GM12878 (cell line): ENCODE measurements at regions not wholly inside any gene's neighbourhood (a gene's known extent, or its start where the extent isn't known, plus 50 kb on each side); places are given as distances from the start of the nearest gene placed in this dataset.

Source experiments
- ATAC-seq: fragments of 200-7000 bp; cut with Tn5 transposase; 3 replicates; pipeline ENCODE4 v1.9.1; 2020; ENCODE audit warnings: mild to moderate bottlenecking, moderate library complexity
- BruUV-seq: library from RNA; stranded (reverse); fragments of 400-500 nt; replicated peaks from 2 replicates; lab custom pipeline; 2021; lab: Mats Ljungman, UMichigan
- CTCF ChIA-PET: fragments of 300-600 bp; sonication (Branson Sonifier 250); formaldehyde crosslinking; extraction: SDS; loops from one replicate; lab custom pipeline; 2021; ENCODE audit warnings: inconsistent platforms; lab: Yijun Ruan, JAX
- POLR2A ChIA-PET: fragments of 350-600 bp; formaldehyde crosslinking; extraction: SDS; loops from one replicate; lab custom pipeline; 2021; ENCODE audit warnings: inconsistent platforms; lab: Charles Lee
- RAD21 ChIA-PET: fragments of 300-600 bp; sonication (Branson Sonifier 250); formaldehyde crosslinking; loops from one replicate; lab custom pipeline; 2023; ENCODE audit warnings: antibody characterized with exemption; ENCODE audit not compliant: unreplicated experiment; lab: Charles Lee
- SMC1A ChIA-PET: fragments of 300-600 bp; sonication (Branson Sonifier 250); formaldehyde crosslinking; loops from one replicate; lab custom pipeline; 2023; ENCODE audit not compliant: unreplicated experiment, uncharacterized antibody; lab: Charles Lee
- DNase-seq: peaks from one replicate; pipeline ENCODE4 v3.0.0-alpha.2; 2011; ENCODE audit warnings: low read depth, low spot score
- FAIRE-seq: peaks from 3 replicates; lab custom pipeline; 2011; peaks lifted over from hg19 to GRCh38; lab: Jason Lieb, UNC
- H2AFZ ChIP-seq: 2 replicates; pipeline ENCODE4 v1.6.0; 2011; ENCODE audit warnings: low read depth, low read length, control low read depth; ENCODE audit not compliant: control insufficient read depth
- H3K27ac ChIP-seq: 2 replicates; pipeline ENCODE4 v1.5.1; 2011; ENCODE audit warnings: control low read depth; ENCODE audit not compliant: control insufficient read depth, insufficient read depth
- H3K27me3 ChIP-seq, 2 experiments: replicated peaks in 1 of 2; 2 replicates each; pipeline versions ENCODE4 v1.6.0 to v1.6.1; 2011; ENCODE audit warnings: low read length in 1 of 2; ENCODE audit not compliant: control insufficient read depth in 2 of 2, insufficient read depth in 2 of 2
- H3K36me3 ChIP-seq, 2 experiments: 2 replicates each; pipeline ENCODE4 v1.5.1; 2011; ENCODE audit warnings: low read length in 1 of 2; ENCODE audit not compliant: control insufficient read depth in 2 of 2, insufficient read depth in 2 of 2
- H3K4me1 ChIP-seq: 2 replicates; pipeline ENCODE4 v1.6.1; 2011; ENCODE audit warnings: mild to moderate bottlenecking, low read length, moderate library complexity, mixed read lengths; ENCODE audit not compliant: control insufficient read depth, insufficient read depth
- H3K4me2 ChIP-seq: 2 replicates; pipeline ENCODE4 v1.6.0; 2011; ENCODE audit warnings: control low read depth; ENCODE audit not compliant: control insufficient read depth, insufficient read depth
- H3K4me3 ChIP-seq: fragments of 200-600 bp; sonication (generic); 2 replicates; pipeline ENCODE4 v1.5.1; 2016
- H3K79me2 ChIP-seq: 2 replicates; pipeline ENCODE4 v1.6.0; 2011; ENCODE audit warnings: low read length; ENCODE audit not compliant: control insufficient read depth, insufficient read depth
- H3K9ac ChIP-seq: 2 replicates; pipeline ENCODE4 v1.8.0; 2011; ENCODE audit warnings: low read length, control low read depth, mixed read lengths; ENCODE audit not compliant: control insufficient read depth, insufficient read depth
- H3K9me3 ChIP-seq: replicated peaks from 3 replicates; pipeline ENCODE4 v1.5.1; 2011; ENCODE audit warnings: mild to moderate bottlenecking, low read length; ENCODE audit not compliant: control insufficient read depth, insufficient read depth
- H4K20me1 ChIP-seq: 2 replicates; pipeline ENCODE4 v1.6.0; 2011; ENCODE audit not compliant: control insufficient read depth, insufficient read depth
- ATF2 ChIP-seq: IDR thresholded peaks from 2 replicates; pipeline ENCODE4 v1.6.1; 2012; ENCODE audit warnings: low read length, inconsistent platforms
- DPF2 ChIP-seq: fragments of 450-650 bp; IDR thresholded peaks from 2 replicates; pipeline ENCODE4 v1.6.1; 2017; ENCODE audit warnings: mild to moderate bottlenecking
- E4F1 ChIP-seq: fragments of 450-650 bp; IDR thresholded peaks from 2 replicates; pipeline ENCODE4 v1.6.1; 2018; ENCODE audit warnings: borderline replicate concordance, mild to moderate bottlenecking; ENCODE audit not compliant: partially characterized antibody
- ESRRA ChIP-seq: IDR thresholded peaks from 2 replicates; pipeline ENCODE4 v1.6.1; 2012; ENCODE audit warnings: mild to moderate bottlenecking, low read length, improper control_type of control experiment
- FOXM1 ChIP-seq: IDR thresholded peaks from 2 replicates; pipeline ENCODE4 v1.6.1; 2012; ENCODE audit warnings: low read depth, mild to moderate bottlenecking, inconsistent platforms, low read length, moderate library complexity
- KAT2A ChIP-seq: conservative IDR thresholded peaks from 2 replicates; pipeline ENCODE4 v1.6.1; 2011; ENCODE audit warnings: low read depth, low read length; ENCODE audit not compliant: control insufficient read depth
- MYB ChIP-seq: fragments of 150-350 bp; IDR thresholded peaks from 2 replicates; pipeline ENCODE4 v1.6.1; 2014; ENCODE audit warnings: mild to moderate bottlenecking, low read depth, low read length, borderline replicate concordance
- NFXL1 ChIP-seq: fragments of 450-650 bp; IDR thresholded peaks from 2 replicates; pipeline ENCODE4 v1.6.1; 2017; ENCODE audit warnings: antibody characterized with exemption, mild to moderate bottlenecking, borderline replicate concordance
- NFYA ChIP-seq: IDR thresholded peaks from 2 replicates; pipeline ENCODE4 v1.6.1; 2011; ENCODE audit warnings: low read depth, mild to moderate bottlenecking, low read length, improper control_type of control experiment, borderline replicate concordance
- PML ChIP-seq: IDR thresholded peaks from 2 replicates; pipeline ENCODE4 v1.6.1; 2012; ENCODE audit warnings: low read length, inconsistent platforms
- SMAD1 ChIP-seq: fragments of 450-650 bp; IDR thresholded peaks from 2 replicates; pipeline ENCODE4 v1.6.1; 2018; ENCODE audit warnings: mild to moderate bottlenecking, low read depth; ENCODE audit not compliant: partially characterized antibody
- STAT1 ChIP-seq: fragments of 450-650 bp; conservative IDR thresholded peaks from 2 replicates; pipeline ENCODE4 v1.6.1; 2014; ENCODE audit warnings: antibody characterized with exemption, mild to moderate bottlenecking
- SUPT20H ChIP-seq: IDR thresholded peaks from 2 replicates; pipeline ENCODE4 v1.6.1; 2011; ENCODE audit warnings: low read depth, mild to moderate bottlenecking, low read length, moderate library complexity, borderline replicate concordance; ENCODE audit not compliant: control insufficient read depth
- TBL1XR1 ChIP-seq: IDR thresholded peaks from 2 replicates; pipeline ENCODE4 v1.6.1; 2012; ENCODE audit warnings: low read depth, low read length, improper control_type of control experiment
- ZBED1 ChIP-seq: IDR thresholded peaks from 2 replicates; pipeline ENCODE4 v1.6.1; 2016; ENCODE audit warnings: borderline replicate concordance
- ZNF207 ChIP-seq: fragments of 450-650 bp; IDR thresholded peaks from 2 replicates; pipeline ENCODE4 v1.6.1; 2014; ENCODE audit warnings: antibody characterized with exemption, mild to moderate bottlenecking, borderline replicate concordance
- ZNF622 ChIP-seq: fragments of 450-650 bp; IDR thresholded peaks from 2 replicates; pipeline ENCODE4 v1.6.1; 2017; ENCODE audit warnings: mild to moderate bottlenecking, inconsistent platforms
- ZSCAN29 ChIP-seq: fragments of 450-650 bp; IDR thresholded peaks from 2 replicates; pipeline ENCODE4 v1.6.1; 2017; ENCODE audit warnings: mild to moderate bottlenecking, moderate library complexity
- WGBS: methylation state at CpG from one replicate; pipeline ENCODE4 v1.1.6; 2016; ENCODE audit warnings: low lambda C conversion rate; ENCODE audit not compliant: insufficient replicate concordance, insufficient coverage; ENCODE audit errors: missing lambda C conversion rate; 5-methylcytosine and 5-hydroxymethylcytosine counted together
- in situ Hi-C: fragments of 300-500 bp; cut with MboI; formaldehyde crosslinking; loops from 9 replicates; pipeline ENCODE4 v1.14.3; 2018; ENCODE audit warnings: mixed read lengths
- intact Hi-C: fragments of 100-400 bp; cut with micrococcal nuclease; formaldehyde crosslinking; loops from one replicate; pipeline ENCODE4 v1.14.2; 2022; ENCODE audit not compliant: unreplicated experiment
- TF ChIP-seq, protein P1 (sequence below), 3 experiments: IDR thresholded peaks in 2 of 3; conservative IDR thresholded peaks in 1 of 3; 2 replicates each; pipeline ENCODE4 v1.5.1; 2011; ENCODE audit warnings: low read depth in 3 of 3, low read length in 3 of 3, mild to moderate bottlenecking in 3 of 3, control low read depth in 2 of 3, moderate library complexity in 2 of 3, inconsistent platforms in 1 of 3, mixed read lengths in 1 of 3; ENCODE audit not compliant: control insufficient read depth in 2 of 3, insufficient read depth in 1 of 3; ENCODE audit errors: extremely low read depth in 1 of 3

GRCh38 chr2:15782009-15782751 is 158.2 kb upstream of the MYCN start (continued):
- TF ChIP-seq E4F1 (no peak), NFYA (no peak), MYB (no peak), TBL1XR1 (no peak), SMAD1 (no peak), STAT1 (no peak), KAT2A (no peak)

- 19% methylated on average over 7 of the region's 7 CpGs for WGBS
- TF ChIP-seq ESRRA (no peak), ZSCAN29 (no peak), FOXM1 (no peak), ZNF207 (no peak), NFXL1 (no peak), ATF2 (no peak), ZNF622 (no peak), ZBED1 (no peak), PML (no peak), SUPT20H (no peak), DPF2 (no peak)
- TF ChIP-seq, protein P1, sequence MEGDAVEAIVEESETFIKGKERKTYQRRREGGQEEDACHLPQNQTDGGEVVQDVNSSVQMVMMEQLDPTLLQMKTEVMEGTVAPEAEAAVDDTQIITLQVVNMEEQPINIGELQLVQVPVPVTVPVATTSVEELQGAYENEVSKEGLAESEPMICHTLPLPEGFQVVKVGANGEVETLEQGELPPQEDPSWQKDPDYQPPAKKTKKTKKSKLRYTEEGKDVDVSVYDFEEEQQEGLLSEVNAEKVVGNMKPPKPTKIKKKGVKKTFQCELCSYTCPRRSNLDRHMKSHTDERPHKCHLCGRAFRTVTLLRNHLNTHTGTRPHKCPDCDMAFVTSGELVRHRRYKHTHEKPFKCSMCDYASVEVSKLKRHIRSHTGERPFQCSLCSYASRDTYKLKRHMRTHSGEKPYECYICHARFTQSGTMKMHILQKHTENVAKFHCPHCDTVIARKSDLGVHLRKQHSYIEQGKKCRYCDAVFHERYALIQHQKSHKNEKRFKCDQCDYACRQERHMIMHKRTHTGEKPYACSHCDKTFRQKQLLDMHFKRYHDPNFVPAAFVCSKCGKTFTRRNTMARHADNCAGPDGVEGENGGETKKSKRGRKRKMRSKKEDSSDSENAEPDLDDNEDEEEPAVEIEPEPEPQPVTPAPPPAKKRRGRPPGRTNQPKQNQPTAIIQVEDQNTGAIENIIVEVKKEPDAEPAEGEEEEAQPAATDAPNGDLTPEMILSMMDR (IDR thresholded peaks at IDR 0.05 in 2 of 3, conservative IDR thresholded peaks at IDR 0.05 in 1 of 3; ENCODE audit: control insufficient read depth in 2 of 3, extremely low read depth in 1 of 3, insufficient read depth in 1 of 3, low read depth in 3 of 3, low read length in 3 of 3) = no peak
Observed at GRCh38 chr2:15782769-15783294, 157.5 kb upstream of the MYCN start.

More at GRCh38 chr2:15782769-15783294, 157.5 kb upstream of the MYCN start:
- ChIA-PET POLR2A (no interaction called here), RAD21 (no interaction called here), SMC1A (no interaction called here), CTCF (interaction anchor here (0.5 kb wide), 1 partner anchor 86 kb away, joined by 3 read pairs; no protein-coding TSS in a partner anchor)
- intact Hi-C loops (no loop called here), in situ Hi-C loops (no loop called here)
- Histone ChIP-seq H3K4me1 (no peaks in the 10 kb centered on the region), H3K9me3 (no peaks in the 10 kb centered on the region), H3K27me3 (no peaks in the 10 kb centered on the region; a peak in 1 of 4 replicates), H3K79me2 (no peaks in the 10 kb centered on the region), H3K9ac (no peak overlapping the region), H3K36me3 (no peaks in the 10 kb centered on the region), H4K20me1 (no peaks in the 10 kb centered on the region), H3K27ac (no peak overlapping the region), H3K4me3 (no peak overlapping the region), H3K4me2 (no peak overlapping the region), H2AFZ (no peak overlapping the region)
- FAIRE-seq = no peak
- ATAC-seq = no peak
- no TSS peak for BruUV-seq
- no peak for DNase-seq
